GM23338 (cell line): ENCODE measurements at regions not wholly inside any gene's neighbourhood (a gene's known extent, or its start where the extent isn't known, plus 50 kb on each side); places are given as distances from the start of the nearest gene placed in this dataset.

Experiments used
- ATAC-seq: fragments of 200-7000 bp; cut with Tn5 transposase; 3 replicates; pipeline ENCODE4 v1.9.1; 2020
- DNase-seq: peaks from one replicate; pipeline ENCODE4 v3.0.0-alpha.2; 2015; ENCODE audit warnings: low spot score
- H2AFZ ChIP-seq: fragments of 200-600 bp; sonication (generic); 2 replicates; pipeline ENCODE4 v1.8.0; 2016; ENCODE audit warnings: antibody characterized with exemption, mild to moderate bottlenecking, moderate library complexity
- H3F3A ChIP-seq: fragments of 200-600 bp; sonication (generic); replicated peaks from 2 replicates; pipeline ENCODE4 v1.8.0; 2017; ENCODE audit warnings: antibody characterized with exemption, mixed run types, low read depth
- H3K27ac ChIP-seq: fragments of 200-600 bp; sonication (generic); 2 replicates; pipeline ENCODE4 v1.6.1; 2016; ENCODE audit warnings: low read depth
- H3K27me3 ChIP-seq: fragments of 200-600 bp; sonication (generic); 2 replicates; pipeline ENCODE4 v1.8.0; 2016; ENCODE audit warnings: mild to moderate bottlenecking, mixed run types, moderate library complexity; ENCODE audit not compliant: insufficient read depth
- H3K36me3 ChIP-seq: fragments of 200-600 bp; sonication (generic); 2 replicates; pipeline ENCODE4 v1.8.0; 2016; ENCODE audit warnings: mild to moderate bottlenecking; ENCODE audit not compliant: insufficient read depth
- H3K4me1 ChIP-seq: fragments of 200-600 bp; sonication (generic); 2 replicates; pipeline ENCODE4 v1.8.0; 2016; ENCODE audit warnings: mild to moderate bottlenecking, moderate library complexity; ENCODE audit not compliant: insufficient read depth
- H3K4me2 ChIP-seq: fragments of 200-600 bp; sonication (generic); 2 replicates; pipeline ENCODE4 v1.7.1; 2017; ENCODE audit warnings: mixed run types
- H3K4me3 ChIP-seq: fragments of 200-600 bp; sonication (generic); 2 replicates; pipeline ENCODE4 v1.6.1; 2016; ENCODE audit warnings: mixed run types
- H3K79me2 ChIP-seq: fragments of 200-600 bp; sonication (generic); replicated peaks from 2 replicates; pipeline ENCODE4 v1.8.0; 2017; ENCODE audit warnings: mild to moderate bottlenecking; ENCODE audit not compliant: insufficient read depth
- H3K9me2 ChIP-seq: fragments of 200-600 bp; sonication (generic); 2 replicates; pipeline ENCODE4 v1.8.0; 2017; ENCODE audit not compliant: insufficient read depth
- H4K20me1 ChIP-seq: fragments of 200-600 bp; sonication (generic); replicated peaks from 2 replicates; pipeline ENCODE4 v1.8.0; 2017; ENCODE audit warnings: mild to moderate bottlenecking; ENCODE audit not compliant: insufficient read depth
- H3K27ac Mint-ChIP-seq: 2 replicates; pipeline ENCODE4 v1.8.0; 2020; ENCODE audit warnings: inconsistent platforms, mild to moderate bottlenecking, moderate library complexity, mixed read lengths
- H3K27me3 Mint-ChIP-seq: 3 replicates; pipeline ENCODE4 v1.8.0; 2022; ENCODE audit warnings: low read depth, mild to moderate bottlenecking, moderate library complexity, mixed read lengths, inconsistent platforms; ENCODE audit not compliant: insufficient read depth, poor library complexity
- H3K36me3 Mint-ChIP-seq: 3 replicates; pipeline ENCODE4 v1.8.0; 2021; ENCODE audit warnings: low read depth, mild to moderate bottlenecking, inconsistent platforms, moderate library complexity, mixed read lengths
- H3K4me1 Mint-ChIP-seq: 3 replicates; pipeline ENCODE4 v1.8.0; 2020; ENCODE audit warnings: mild to moderate bottlenecking, inconsistent platforms, mixed read lengths
- H3K4me3 Mint-ChIP-seq: 3 replicates; pipeline ENCODE4 v1.8.0; 2021; ENCODE audit warnings: moderate library complexity, mild to moderate bottlenecking, inconsistent platforms, mixed read lengths
- H3K9me3 Mint-ChIP-seq: 3 replicates; pipeline ENCODE4 v1.8.0; 2020; ENCODE audit warnings: moderate library complexity, mild to moderate bottlenecking, inconsistent platforms, mixed read lengths
- CREB1 ChIP-seq: fragments of 250-450 bp; sonication (Bioruptor Pico); IDR thresholded peaks from 2 replicates; pipeline ENCODE4 v1.5.0; 2020; ENCODE audit warnings: low read depth, mild to moderate bottlenecking, moderate library complexity
- EZH2 ChIP-seq: fragments of 200-600 bp; sonication (generic); IDR thresholded peaks from one replicate; pipeline ENCODE4 v1.8.0; 2017; ENCODE audit warnings: antibody characterized with exemption, mild to moderate bottlenecking, low read depth; ENCODE audit not compliant: unreplicated experiment
- EZH2phosphoT487 ChIP-seq: fragments of 200-600 bp; sonication (generic); IDR thresholded peaks from one replicate; pipeline ENCODE4 v1.8.1; 2018; ENCODE audit warnings: antibody characterized with exemption; ENCODE audit not compliant: unreplicated experiment
- JUNB ChIP-seq: IDR thresholded peaks from one replicate; pipeline ENCODE4 v1.6.1; 2016; ENCODE audit warnings: antibody characterized with exemption; ENCODE audit not compliant: unreplicated experiment
- NANOG ChIP-seq: IDR thresholded peaks from 2 replicates; pipeline ENCODE4 v1.6.1; 2016; ENCODE audit warnings: antibody characterized with exemption, borderline replicate concordance
- POLR2AphosphoS5 ChIP-seq: IDR thresholded peaks from 2 replicates; pipeline ENCODE4 v1.6.1; 2016; ENCODE audit warnings: antibody characterized with exemption, low read depth
- STAT1 ChIP-seq: IDR thresholded peaks from one replicate; pipeline ENCODE4 v1.6.1; 2016; ENCODE audit warnings: antibody characterized with exemption; ENCODE audit not compliant: unreplicated experiment
- ZNF114 ChIP-seq: fragments of 250-450 bp; sonication (Bioruptor Pico); IDR thresholded peaks from 2 replicates; pipeline ENCODE4 v1.5.0; 2020; ENCODE audit warnings: mild to moderate bottlenecking, moderate library complexity
- ZNF331 ChIP-seq: fragments of 250-450 bp; sonication (Bioruptor Pico); IDR thresholded peaks from 2 replicates; pipeline ENCODE4 v1.5.0; 2020; ENCODE audit warnings: low read depth, mild to moderate bottlenecking, moderate library complexity
- TF ChIP-seq, protein P1 (sequence below), 2 experiments: fragments of 200-600 bp in 1 of 2; sonication (generic) in 1 of 2; conservative IDR thresholded peaks; 2 replicates each; pipeline versions ENCODE4 v1.5.1 to v1.6.1; 2016 to 2017; ENCODE audit warnings: antibody characterized with exemption in 2 of 2, low read depth in 2 of 2, mild to moderate bottlenecking in 2 of 2, moderate library complexity in 1 of 2
- TF ChIP-seq, protein P2 (sequence below): fragments of 250-450 bp; sonication (Bioruptor Pico); IDR thresholded peaks from 2 replicates; pipeline ENCODE4 v1.5.0; 2020; ENCODE audit warnings: mild to moderate bottlenecking, moderate library complexity
- TF ChIP-seq, protein P3 (sequence below): IDR thresholded peaks from 2 replicates; pipeline ENCODE4 v1.6.1; 2016; ENCODE audit warnings: antibody characterized with exemption
- TF ChIP-seq, protein P4 (sequence below): IDR thresholded peaks from one replicate; pipeline ENCODE4 v1.6.1; 2018; ENCODE audit warnings: antibody characterized with exemption; ENCODE audit not compliant: unreplicated experiment

DNA sequence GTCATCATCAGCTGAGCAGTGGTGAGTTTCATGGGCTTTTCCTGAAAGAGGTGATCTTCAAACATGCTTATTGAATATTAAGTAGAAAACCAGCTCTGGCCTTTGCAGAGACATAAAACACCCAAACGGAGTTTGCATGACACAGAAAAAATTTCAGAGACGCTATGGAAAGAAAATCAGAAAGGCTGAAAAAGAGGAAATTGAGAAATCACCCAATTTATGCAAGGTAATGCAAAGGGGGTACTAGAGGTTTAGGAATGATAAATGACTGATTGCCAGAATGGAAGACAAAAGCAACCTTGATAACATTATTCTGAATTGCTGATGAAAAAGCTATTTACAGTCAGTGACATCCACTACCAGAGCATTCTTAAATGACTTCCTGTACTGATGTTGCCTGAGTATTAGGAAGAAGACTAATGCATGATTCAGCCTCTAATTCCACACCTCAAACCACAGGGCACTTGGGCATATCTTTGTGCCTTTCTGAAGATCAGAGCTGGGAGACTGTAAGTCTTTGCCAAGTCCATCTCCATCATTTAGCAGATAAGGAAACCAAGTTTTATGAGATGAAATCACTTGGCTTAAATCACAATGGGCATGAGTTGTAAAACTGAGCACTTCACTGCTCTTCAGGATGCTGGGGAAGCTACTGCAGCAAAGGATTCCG lies 565.7 kb downstream of the PPARGC1A start:
- H4K20me1 ChIP-seq, result no peaks in the 10 kb centered on the region
- H3K4me2 ChIP-seq, result peak overlapping the region; percentile 40; the same call in 1 of the 2 replicates
- Mint-ChIP-seq H3K4me1 (peaks cover 12% of the 10 kb centered on the region), H3K27ac (no peak overlapping the region; the same call in 1 of the 2 replicates), H3K27me3 (no peaks in the 10 kb centered on the region), H3K36me3 (no peaks in the 10 kb centered on the region), H3K9me3 (no peaks in the 10 kb centered on the region), H3K4me3 (no peak overlapping the region)
- no peaks in the 10 kb centered on the region for H3F3A ChIP-seq
- peak overlapping the region; percentile 82 for H2AFZ ChIP-seq
- TF ChIP-seq, protein P1, sequence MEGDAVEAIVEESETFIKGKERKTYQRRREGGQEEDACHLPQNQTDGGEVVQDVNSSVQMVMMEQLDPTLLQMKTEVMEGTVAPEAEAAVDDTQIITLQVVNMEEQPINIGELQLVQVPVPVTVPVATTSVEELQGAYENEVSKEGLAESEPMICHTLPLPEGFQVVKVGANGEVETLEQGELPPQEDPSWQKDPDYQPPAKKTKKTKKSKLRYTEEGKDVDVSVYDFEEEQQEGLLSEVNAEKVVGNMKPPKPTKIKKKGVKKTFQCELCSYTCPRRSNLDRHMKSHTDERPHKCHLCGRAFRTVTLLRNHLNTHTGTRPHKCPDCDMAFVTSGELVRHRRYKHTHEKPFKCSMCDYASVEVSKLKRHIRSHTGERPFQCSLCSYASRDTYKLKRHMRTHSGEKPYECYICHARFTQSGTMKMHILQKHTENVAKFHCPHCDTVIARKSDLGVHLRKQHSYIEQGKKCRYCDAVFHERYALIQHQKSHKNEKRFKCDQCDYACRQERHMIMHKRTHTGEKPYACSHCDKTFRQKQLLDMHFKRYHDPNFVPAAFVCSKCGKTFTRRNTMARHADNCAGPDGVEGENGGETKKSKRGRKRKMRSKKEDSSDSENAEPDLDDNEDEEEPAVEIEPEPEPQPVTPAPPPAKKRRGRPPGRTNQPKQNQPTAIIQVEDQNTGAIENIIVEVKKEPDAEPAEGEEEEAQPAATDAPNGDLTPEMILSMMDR (conservative IDR thresholded peaks at IDR 0.05; ENCODE audit: low read depth in 2 of 2), result no peak
- TF ChIP-seq NANOG (no peak), POLR2AphosphoS5 (no peak), CREB1 (CRISPR knock-in tag) (no peak), JUNB (no peak), ZNF114 (CRISPR knock-in tag) (no peak), EZH2phosphoT487 (no peak), STAT1 (no peak), EZH2 (no peak), ZNF331 (no peak)
- TF ChIP-seq, protein P2, sequence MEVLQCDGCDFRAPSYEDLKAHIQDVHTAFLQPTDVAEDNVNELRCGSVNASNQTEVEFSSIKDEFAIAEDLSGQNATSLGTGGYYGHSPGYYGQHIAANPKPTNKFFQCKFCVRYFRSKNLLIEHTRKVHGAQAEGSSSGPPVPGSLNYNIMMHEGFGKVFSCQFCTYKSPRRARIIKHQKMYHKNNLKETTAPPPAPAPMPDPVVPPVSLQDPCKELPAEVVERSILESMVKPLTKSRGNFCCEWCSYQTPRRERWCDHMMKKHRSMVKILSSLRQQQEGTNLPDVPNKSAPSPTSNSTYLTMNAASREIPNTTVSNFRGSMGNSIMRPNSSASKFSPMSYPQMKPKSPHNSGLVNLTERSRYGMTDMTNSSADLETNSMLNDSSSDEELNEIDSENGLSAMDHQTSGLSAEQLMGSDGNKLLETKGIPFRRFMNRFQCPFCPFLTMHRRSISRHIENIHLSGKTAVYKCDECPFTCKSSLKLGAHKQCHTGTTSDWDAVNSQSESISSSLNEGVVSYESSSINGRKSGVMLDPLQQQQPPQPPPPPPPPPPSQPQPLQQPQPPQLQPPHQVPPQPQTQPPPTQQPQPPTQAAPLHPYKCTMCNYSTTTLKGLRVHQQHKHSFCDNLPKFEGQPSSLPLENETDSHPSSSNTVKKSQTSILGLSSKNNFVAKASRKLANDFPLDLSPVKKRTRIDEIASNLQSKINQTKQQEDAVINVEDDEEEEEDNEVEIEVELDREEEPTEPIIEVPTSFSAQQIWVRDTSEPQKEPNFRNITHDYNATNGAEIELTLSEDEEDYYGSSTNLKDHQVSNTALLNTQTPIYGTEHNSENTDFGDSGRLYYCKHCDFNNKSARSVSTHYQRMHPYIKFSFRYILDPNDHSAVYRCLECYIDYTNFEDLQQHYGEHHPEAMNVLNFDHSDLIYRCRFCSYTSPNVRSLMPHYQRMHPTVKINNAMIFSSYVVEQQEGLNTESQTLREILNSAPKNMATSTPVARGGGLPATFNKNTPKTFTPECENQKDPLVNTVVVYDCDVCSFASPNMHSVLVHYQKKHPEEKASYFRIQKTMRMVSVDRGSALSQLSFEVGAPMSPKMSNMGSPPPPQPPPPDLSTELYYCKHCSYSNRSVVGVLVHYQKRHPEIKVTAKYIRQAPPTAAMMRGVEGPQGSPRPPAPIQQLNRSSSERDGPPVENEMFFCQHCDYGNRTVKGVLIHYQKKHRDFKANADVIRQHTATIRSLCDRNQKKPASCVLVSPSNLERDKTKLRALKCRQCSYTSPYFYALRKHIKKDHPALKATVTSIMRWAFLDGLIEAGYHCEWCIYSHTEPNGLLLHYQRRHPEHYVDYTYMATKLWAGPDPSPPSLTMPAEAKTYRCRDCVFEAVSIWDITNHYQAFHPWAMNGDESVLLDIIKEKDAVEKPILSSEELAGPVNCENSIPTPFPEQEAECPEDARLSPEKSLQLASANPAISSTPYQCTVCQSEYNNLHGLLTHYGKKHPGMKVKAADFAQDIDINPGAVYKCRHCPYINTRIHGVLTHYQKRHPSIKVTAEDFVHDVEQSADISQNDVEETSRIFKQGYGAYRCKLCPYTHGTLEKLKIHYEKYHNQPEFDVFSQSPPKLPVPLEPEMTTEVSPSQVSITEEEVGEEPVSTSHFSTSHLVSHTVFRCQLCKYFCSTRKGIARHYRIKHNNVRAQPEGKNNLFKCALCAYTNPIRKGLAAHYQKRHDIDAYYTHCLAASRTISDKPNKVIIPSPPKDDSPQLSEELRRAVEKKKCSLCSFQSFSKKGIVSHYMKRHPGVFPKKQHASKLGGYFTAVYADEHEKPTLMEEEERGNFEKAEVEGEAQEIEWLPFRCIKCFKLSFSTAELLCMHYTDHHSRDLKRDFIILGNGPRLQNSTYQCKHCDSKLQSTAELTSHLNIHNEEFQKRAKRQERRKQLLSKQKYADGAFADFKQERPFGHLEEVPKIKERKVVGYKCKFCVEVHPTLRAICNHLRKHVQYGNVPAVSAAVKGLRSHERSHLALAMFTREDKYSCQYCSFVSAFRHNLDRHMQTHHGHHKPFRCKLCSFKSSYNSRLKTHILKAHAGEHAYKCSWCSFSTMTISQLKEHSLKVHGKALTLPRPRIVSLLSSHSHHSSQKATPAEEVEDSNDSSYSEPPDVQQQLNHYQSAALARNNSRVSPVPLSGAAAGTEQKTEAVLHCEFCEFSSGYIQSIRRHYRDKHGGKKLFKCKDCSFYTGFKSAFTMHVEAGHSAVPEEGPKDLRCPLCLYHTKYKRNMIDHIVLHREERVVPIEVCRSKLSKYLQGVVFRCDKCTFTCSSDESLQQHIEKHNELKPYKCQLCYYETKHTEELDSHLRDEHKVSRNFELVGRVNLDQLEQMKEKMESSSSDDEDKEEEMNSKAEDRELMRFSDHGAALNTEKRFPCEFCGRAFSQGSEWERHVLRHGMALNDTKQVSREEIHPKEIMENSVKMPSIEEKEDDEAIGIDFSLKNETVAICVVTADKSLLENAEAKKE (CRISPR knock-in tag), result no peak
- TF ChIP-seq, protein P3, sequence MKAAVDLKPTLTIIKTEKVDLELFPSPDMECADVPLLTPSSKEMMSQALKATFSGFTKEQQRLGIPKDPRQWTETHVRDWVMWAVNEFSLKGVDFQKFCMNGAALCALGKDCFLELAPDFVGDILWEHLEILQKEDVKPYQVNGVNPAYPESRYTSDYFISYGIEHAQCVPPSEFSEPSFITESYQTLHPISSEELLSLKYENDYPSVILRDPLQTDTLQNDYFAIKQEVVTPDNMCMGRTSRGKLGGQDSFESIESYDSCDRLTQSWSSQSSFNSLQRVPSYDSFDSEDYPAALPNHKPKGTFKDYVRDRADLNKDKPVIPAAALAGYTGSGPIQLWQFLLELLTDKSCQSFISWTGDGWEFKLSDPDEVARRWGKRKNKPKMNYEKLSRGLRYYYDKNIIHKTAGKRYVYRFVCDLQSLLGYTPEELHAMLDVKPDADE, result no peak
- TF ChIP-seq, protein P4, sequence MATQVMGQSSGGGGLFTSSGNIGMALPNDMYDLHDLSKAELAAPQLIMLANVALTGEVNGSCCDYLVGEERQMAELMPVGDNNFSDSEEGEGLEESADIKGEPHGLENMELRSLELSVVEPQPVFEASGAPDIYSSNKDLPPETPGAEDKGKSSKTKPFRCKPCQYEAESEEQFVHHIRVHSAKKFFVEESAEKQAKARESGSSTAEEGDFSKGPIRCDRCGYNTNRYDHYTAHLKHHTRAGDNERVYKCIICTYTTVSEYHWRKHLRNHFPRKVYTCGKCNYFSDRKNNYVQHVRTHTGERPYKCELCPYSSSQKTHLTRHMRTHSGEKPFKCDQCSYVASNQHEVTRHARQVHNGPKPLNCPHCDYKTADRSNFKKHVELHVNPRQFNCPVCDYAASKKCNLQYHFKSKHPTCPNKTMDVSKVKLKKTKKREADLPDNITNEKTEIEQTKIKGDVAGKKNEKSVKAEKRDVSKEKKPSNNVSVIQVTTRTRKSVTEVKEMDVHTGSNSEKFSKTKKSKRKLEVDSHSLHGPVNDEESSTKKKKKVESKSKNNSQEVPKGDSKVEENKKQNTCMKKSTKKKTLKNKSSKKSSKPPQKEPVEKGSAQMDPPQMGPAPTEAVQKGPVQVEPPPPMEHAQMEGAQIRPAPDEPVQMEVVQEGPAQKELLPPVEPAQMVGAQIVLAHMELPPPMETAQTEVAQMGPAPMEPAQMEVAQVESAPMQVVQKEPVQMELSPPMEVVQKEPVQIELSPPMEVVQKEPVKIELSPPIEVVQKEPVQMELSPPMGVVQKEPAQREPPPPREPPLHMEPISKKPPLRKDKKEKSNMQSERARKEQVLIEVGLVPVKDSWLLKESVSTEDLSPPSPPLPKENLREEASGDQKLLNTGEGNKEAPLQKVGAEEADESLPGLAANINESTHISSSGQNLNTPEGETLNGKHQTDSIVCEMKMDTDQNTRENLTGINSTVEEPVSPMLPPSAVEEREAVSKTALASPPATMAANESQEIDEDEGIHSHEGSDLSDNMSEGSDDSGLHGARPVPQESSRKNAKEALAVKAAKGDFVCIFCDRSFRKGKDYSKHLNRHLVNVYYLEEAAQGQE, result no peak
- H3K36me3 ChIP-seq, result no peaks in the 10 kb centered on the region
- DNase-seq (no peak), ATAC-seq (no peak)
- H3K4me3 ChIP-seq, result no peak overlapping the region
- H3K79me2 ChIP-seq, result no peaks in the 10 kb centered on the region
- peaks cover 12% of the 10 kb centered on the region; the same call in 1 of the 2 replicates for H3K4me1 ChIP-seq
- H3K27me3 ChIP-seq, result no peaks in the 10 kb centered on the region
- H3K27ac ChIP-seq, result no peak overlapping the region
- peaks cover 5% of the 10 kb centered on the region; the same call in 1 of the 2 replicates for H3K9me2 ChIP-seq
